C4-2B (cell line): ENCODE measurements at regions not wholly inside any gene's neighbourhood (a gene's known extent, or its start where the extent isn't known, plus 50 kb on each side); places are given as distances from the start of the nearest gene placed in this dataset.

ENCODE experiments used
- CTCF ChIP-seq: fragments of 450-650 bp; conservative IDR thresholded peaks from 2 replicates; pipeline ENCODE4 v1.5.1; 2017; ENCODE audit warnings: mild to moderate bottlenecking
- ZFX ChIP-seq: fragments of 450-650 bp; IDR thresholded peaks from 2 replicates; pipeline ENCODE4 v1.6.1; 2017

GRCh38 chr10:120368338-120368737, 88.7 kb upstream of the PLPP4 start:
- no peak for TF ChIP-seq CTCF
- TF ChIP-seq ZFX = no peak
